Astrocyte (in vitro differentiated cells and primary cell): ENCODE measurements at regions not wholly inside any gene's neighbourhood (a gene's known extent, or its start where the extent isn't known, plus 50 kb on each side); places are given as distances from the start of the nearest gene placed in this dataset.

Experiments
- DNase-seq: peaks from one replicate; pipeline ENCODE4 v3.0.0-alpha.2; 2010; ENCODE audit warnings: low read depth
- FAIRE-seq: peaks from 2 replicates; lab custom pipeline; 2011; peaks lifted over from hg19 to GRCh38; lab: Jason Lieb, UNC
- H2AFZ ChIP-seq: 2 replicates; pipeline ENCODE4 v1.6.0; 2012; ENCODE audit warnings: low read depth, low read length, inconsistent platforms
- H3K27ac ChIP-seq: 2 replicates; pipeline ENCODE4 v1.5.1; 2011; ENCODE audit warnings: low read depth, low read length, inconsistent platforms
- H3K27me3 ChIP-seq: 2 replicates; pipeline ENCODE4 v1.6.0; 2011; ENCODE audit warnings: low read length, inconsistent platforms; ENCODE audit not compliant: insufficient read depth
- H3K36me3 ChIP-seq: 2 replicates; pipeline ENCODE4 v1.5.1; 2011; ENCODE audit warnings: low read length, inconsistent platforms; ENCODE audit not compliant: insufficient read depth
- H3K4me1 ChIP-seq: 2 replicates; pipeline ENCODE4 v1.5.1; 2011; ENCODE audit warnings: low read length, inconsistent platforms; ENCODE audit not compliant: insufficient read depth
- H3K4me2 ChIP-seq: 2 replicates; pipeline ENCODE4 v1.6.0; 2012; ENCODE audit warnings: low read length, inconsistent platforms
- H3K4me3 ChIP-seq: 2 replicates; pipeline ENCODE4 v1.5.1; 2011; ENCODE audit warnings: low read depth, mild to moderate bottlenecking, low read length, inconsistent platforms; ENCODE audit not compliant: insufficient read depth
- H3K79me2 ChIP-seq: 2 replicates; pipeline ENCODE4 v1.6.0; 2012; ENCODE audit warnings: mild to moderate bottlenecking, low read length, inconsistent platforms; ENCODE audit not compliant: insufficient read depth
- H3K9ac ChIP-seq: 2 replicates; pipeline ENCODE4 v1.6.0; 2012; ENCODE audit warnings: mild to moderate bottlenecking, low read length, inconsistent platforms
- H3K9me3 ChIP-seq: 2 replicates; pipeline ENCODE4 v1.5.1; 2012; ENCODE audit warnings: low read depth, mild to moderate bottlenecking, low read length, inconsistent platforms; ENCODE audit not compliant: insufficient read depth
- H4K20me1 ChIP-seq: 2 replicates; pipeline ENCODE4 v1.6.0; 2012; ENCODE audit warnings: low read length, inconsistent platforms; ENCODE audit not compliant: insufficient read depth
- H3K27ac Mint-ChIP-seq: one replicate; pipeline ENCODE4 v1.8.0; 2021; ENCODE audit warnings: mild to moderate bottlenecking, mixed read lengths; ENCODE audit not compliant: unreplicated experiment
- H3K27me3 Mint-ChIP-seq: one replicate; pipeline ENCODE4 v1.8.0; 2021; ENCODE audit warnings: low read depth, mixed read lengths; ENCODE audit not compliant: unreplicated experiment
- H3K36me3 Mint-ChIP-seq: one replicate; pipeline ENCODE4 v1.8.0; 2021; ENCODE audit warnings: low read depth, mixed read lengths; ENCODE audit not compliant: unreplicated experiment
- H3K4me1 Mint-ChIP-seq: one replicate; pipeline ENCODE4 v1.8.0; 2021; ENCODE audit warnings: low read depth, mixed read lengths; ENCODE audit not compliant: unreplicated experiment
- H3K4me3 Mint-ChIP-seq: one replicate; pipeline ENCODE4 v1.8.0; 2021; ENCODE audit warnings: mild to moderate bottlenecking, moderate library complexity, mixed read lengths; ENCODE audit not compliant: unreplicated experiment
- H3K9me3 Mint-ChIP-seq: one replicate; pipeline ENCODE4 v1.8.0; 2021; ENCODE audit warnings: mild to moderate bottlenecking, mixed read lengths; ENCODE audit not compliant: unreplicated experiment
- EZH2 ChIP-seq: IDR thresholded peaks from 2 replicates; pipeline ENCODE4 v1.6.1; 2012; ENCODE audit warnings: mild to moderate bottlenecking, low read length, inconsistent platforms; ENCODE audit not compliant: insufficient read depth
- TF ChIP-seq, protein P1 (sequence below): IDR thresholded peaks from 2 replicates; pipeline ENCODE4 v1.5.1; 2011; ENCODE audit warnings: low read depth, mild to moderate bottlenecking, inconsistent platforms, low read length, moderate library complexity; ENCODE audit not compliant: insufficient read depth

DNA sequence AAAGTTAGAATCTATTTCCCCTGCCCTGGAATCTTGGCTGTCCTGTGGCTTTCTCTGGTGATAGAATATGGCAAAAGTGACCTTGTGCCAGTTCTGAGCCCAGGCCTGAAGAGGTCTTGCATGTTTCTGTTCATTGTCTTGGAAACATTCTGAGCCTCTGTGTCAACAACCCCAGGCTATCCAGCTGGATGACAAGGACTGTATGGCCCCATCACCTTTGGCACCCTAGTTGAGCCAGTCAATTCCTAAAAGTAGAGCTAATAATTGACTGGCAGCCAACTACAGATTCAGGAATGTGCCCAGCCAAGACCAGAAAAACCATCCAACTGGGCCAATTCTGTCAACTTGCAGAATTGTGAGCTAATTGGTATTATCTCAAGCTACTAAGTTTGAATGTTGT, 514.1 kb upstream of the LARGE1 start:
- Histone ChIP-seq H3K27me3 (no peaks in the 10 kb centered on the region), H2AFZ (no peak overlapping the region), H3K9ac (no peak overlapping the region), H3K9me3 (peaks cover 4% of the 10 kb centered on the region), H3K36me3 (no peaks in the 10 kb centered on the region), H3K27ac (no peak overlapping the region), H3K4me3 (no peak overlapping the region), H4K20me1 (no peaks in the 10 kb centered on the region), H3K4me2 (no peak overlapping the region), H3K79me2 (no peaks in the 10 kb centered on the region), H3K4me1 (no peaks in the 10 kb centered on the region)
- peaks cover 3% of the 10 kb centered on the region for H3K9me3 Mint-ChIP-seq
- no peak overlapping the region for H3K4me3 Mint-ChIP-seq
- no peaks in the 10 kb centered on the region for H3K36me3 Mint-ChIP-seq
- H3K4me1 Mint-ChIP-seq = peaks cover 1% of the 10 kb centered on the region
- TF ChIP-seq, protein P1, sequence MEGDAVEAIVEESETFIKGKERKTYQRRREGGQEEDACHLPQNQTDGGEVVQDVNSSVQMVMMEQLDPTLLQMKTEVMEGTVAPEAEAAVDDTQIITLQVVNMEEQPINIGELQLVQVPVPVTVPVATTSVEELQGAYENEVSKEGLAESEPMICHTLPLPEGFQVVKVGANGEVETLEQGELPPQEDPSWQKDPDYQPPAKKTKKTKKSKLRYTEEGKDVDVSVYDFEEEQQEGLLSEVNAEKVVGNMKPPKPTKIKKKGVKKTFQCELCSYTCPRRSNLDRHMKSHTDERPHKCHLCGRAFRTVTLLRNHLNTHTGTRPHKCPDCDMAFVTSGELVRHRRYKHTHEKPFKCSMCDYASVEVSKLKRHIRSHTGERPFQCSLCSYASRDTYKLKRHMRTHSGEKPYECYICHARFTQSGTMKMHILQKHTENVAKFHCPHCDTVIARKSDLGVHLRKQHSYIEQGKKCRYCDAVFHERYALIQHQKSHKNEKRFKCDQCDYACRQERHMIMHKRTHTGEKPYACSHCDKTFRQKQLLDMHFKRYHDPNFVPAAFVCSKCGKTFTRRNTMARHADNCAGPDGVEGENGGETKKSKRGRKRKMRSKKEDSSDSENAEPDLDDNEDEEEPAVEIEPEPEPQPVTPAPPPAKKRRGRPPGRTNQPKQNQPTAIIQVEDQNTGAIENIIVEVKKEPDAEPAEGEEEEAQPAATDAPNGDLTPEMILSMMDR = no peak
- TF ChIP-seq EZH2 = no peak
- FAIRE-seq = no peak
- H3K27me3 Mint-ChIP-seq = peaks cover 3% of the 10 kb centered on the region
- H3K27ac Mint-ChIP-seq = no peak overlapping the region
- DNase-seq = no peak

DNA sequence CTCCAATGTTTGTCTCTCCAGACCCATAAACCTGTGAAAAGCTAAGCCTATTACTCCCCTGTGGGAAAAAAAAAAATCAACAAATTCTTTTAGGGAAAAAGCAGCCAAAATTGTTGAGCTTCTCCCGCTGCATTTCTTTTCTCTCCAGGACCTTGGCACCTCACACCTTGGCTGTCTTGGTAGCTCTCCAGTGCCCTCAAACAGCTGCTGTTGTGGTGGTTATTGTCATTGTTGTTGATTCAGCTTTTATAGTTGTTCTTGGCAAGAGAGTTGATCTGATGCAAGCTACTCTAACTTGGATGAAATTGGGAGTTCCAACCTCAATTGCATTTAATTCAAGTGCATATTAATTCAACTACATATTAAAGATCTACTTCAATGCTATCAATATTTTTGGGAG, 516.9 kb upstream of the LARGE1 start:
- FAIRE-seq = no peak
- Histone ChIP-seq H3K36me3 (no peaks in the 10 kb centered on the region), H4K20me1 (no peaks in the 10 kb centered on the region), H3K27me3 (no peaks in the 10 kb centered on the region), H3K4me1 (no peaks in the 10 kb centered on the region), H3K79me2 (no peaks in the 10 kb centered on the region), H3K27ac (no peak overlapping the region), H3K9me3 (peaks cover 8% of the 10 kb centered on the region), H3K9ac (no peak overlapping the region), H2AFZ (no peak overlapping the region), H3K4me3 (no peak overlapping the region), H3K4me2 (no peak overlapping the region)
- Mint-ChIP-seq H3K36me3 (no peaks in the 10 kb centered on the region), H3K27me3 (peaks cover 3% of the 10 kb centered on the region), H3K4me3 (no peak overlapping the region), H3K27ac (no peak overlapping the region), H3K9me3 (peaks cover 8% of the 10 kb centered on the region), H3K4me1 (no peaks in the 10 kb centered on the region)
- TF ChIP-seq EZH2 = no peak
- TF ChIP-seq, protein P1 = no peak
- no peak for DNase-seq

DNA sequence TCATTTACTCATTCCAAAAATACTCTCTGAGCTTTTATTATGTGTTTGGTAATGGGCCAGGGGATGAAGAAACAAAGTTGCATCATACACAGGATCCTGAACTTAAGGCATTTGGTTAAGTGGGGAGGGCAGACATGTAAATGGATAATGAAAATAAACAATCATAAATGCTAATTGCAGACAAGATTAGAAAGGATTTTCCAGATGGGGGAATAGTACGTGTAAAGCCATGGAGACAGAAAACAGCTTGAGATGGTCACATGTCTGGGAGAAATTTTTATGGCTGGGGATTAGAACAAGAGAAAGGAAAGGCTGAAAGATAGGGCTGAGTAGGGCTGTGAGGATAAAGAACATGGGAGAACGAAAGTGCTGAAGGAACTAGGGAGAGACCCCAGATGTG, 534.3 kb upstream of the LARGE1 start:
- no peak for TF ChIP-seq EZH2
- TF ChIP-seq, protein P1 = no peak
- Mint-ChIP-seq H3K27me3 (peaks cover 2% of the 10 kb centered on the region), H3K9me3 (peaks cover 4% of the 10 kb centered on the region), H3K4me1 (no peaks in the 10 kb centered on the region), H3K27ac (no peak overlapping the region), H3K4me3 (no peak overlapping the region), H3K36me3 (no peaks in the 10 kb centered on the region)
- H3K9me3 ChIP-seq = peaks cover 4% of the 10 kb centered on the region
- no peaks in the 10 kb centered on the region for H3K4me1 ChIP-seq
- H3K4me3 ChIP-seq = no peak overlapping the region
- no peaks in the 10 kb centered on the region for H3K36me3 ChIP-seq
- H3K9ac ChIP-seq = no peak overlapping the region
- no peak overlapping the region for H2AFZ ChIP-seq
- no peak overlapping the region for H3K27ac ChIP-seq
- no peaks in the 10 kb centered on the region for H3K79me2 ChIP-seq
- H3K4me2 ChIP-seq = no peak overlapping the region
- FAIRE-seq (no peak), DNase-seq (no peak)
- H3K27me3 ChIP-seq = no peaks in the 10 kb centered on the region
- no peaks in the 10 kb centered on the region for H4K20me1 ChIP-seq
